ENCODE measurements at regions not wholly inside any gene's neighbourhood (a gene's known extent, or its start where the extent isn't known, plus 50 kb on each side); places are given as distances from the start of the nearest gene placed in this dataset.

GRCh38 chr12:128008341-128008740, 258.6 kb upstream of the TMEM132C start:
- TF ChIP-seq CTCF (IDR thresholded peaks at IDR 0.05) (no peak), POLR2A (IDR thresholded peaks at IDR 0.05) (no peak)
